H1 (cell line): ENCODE measurements at regions not wholly inside any gene's neighbourhood (a gene's known extent, or its start where the extent isn't known, plus 50 kb on each side); places are given as distances from the start of the nearest gene placed in this dataset.

Experiments
- BACH1 ChIP-seq: IDR thresholded peaks from 2 replicates; pipeline ENCODE4 v1.6.1; 2012; ENCODE audit warnings: low read length, improper control_type of control experiment
- CBX5 ChIP-seq: fragments of 300-800, 300-1000 bp; sonication (generic); IDR thresholded peaks from 2 replicates; pipeline ENCODE4 v1.7.1; 2016; ENCODE audit warnings: antibody characterized with exemption, low read length, low read depth
- CHD1 ChIP-seq: IDR thresholded peaks from 2 replicates; pipeline ENCODE4 v1.6.1; 2012; ENCODE audit warnings: low read depth, low read length, improper control_type of control experiment

DNA sequence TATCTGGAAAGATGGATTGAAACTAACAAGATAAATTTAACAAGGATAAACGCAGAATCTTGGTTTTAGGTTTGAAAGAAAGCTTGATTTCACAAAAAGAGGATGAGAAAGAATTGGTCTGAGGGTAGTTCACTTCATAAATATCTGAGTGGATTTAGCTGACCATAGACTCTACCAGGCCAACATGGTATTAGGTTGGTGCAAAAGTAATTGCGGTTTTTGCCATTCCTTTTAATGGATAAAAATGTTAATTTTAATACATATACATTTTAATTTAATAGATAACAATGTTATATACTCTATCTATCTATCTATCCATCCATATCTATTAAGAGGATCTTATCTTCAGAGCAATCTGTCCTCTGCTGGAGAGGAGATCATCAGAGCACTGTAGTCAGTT, 70.2 kb upstream of the PLXNA2 start (continued):
- TF ChIP-seq BACH1 (no peak), CHD1 (no peak), CBX5 (no peak)
